ENCODE measurements at regions not wholly inside any gene's neighbourhood (a gene's known extent, or its start where the extent isn't known, plus 50 kb on each side); places are given as distances from the start of the nearest gene placed in this dataset.

- no peak overlapping the region for H3K4me2 ChIP-seq (ENCODE audit: low read length)
- no peaks in the 10 kb centered on the region for H3K36me3 ChIP-seq (ENCODE audit: control insufficient read depth, low read length)
- no peaks in the 10 kb centered on the region for H3K9me3 ChIP-seq (ENCODE audit: control insufficient read depth, insufficient read depth, low read length)
- no peaks in the 10 kb centered on the region for H3F3A ChIP-seq (ENCODE audit: control insufficient read depth, insufficient read depth)
- no peaks in the 10 kb centered on the region for H3K79me2 ChIP-seq (ENCODE audit: control insufficient read depth, low read length)
- no peak overlapping the region for H3K4me3 ChIP-seq (ENCODE audit: low read length)
- no peaks in the 10 kb centered on the region for H4K20me1 ChIP-seq (ENCODE audit: control insufficient read depth, insufficient read depth, low read depth, low read length)
- no peak overlapping the region for H3K27ac ChIP-seq (ENCODE audit: low read depth, low read length)
- TF ChIP-seq CTCF (IDR thresholded peaks at IDR 0.05; ENCODE audit: low read depth, low read length, poor library complexity, severe bottlenecking) (no peak), EZH2phosphoT487 (IDR thresholded peaks at IDR 0.05; ENCODE audit: borderline replicate concordance, low read length) (no peak)
- no peaks in the 10 kb centered on the region for H3K9me2 ChIP-seq (replicated peaks; ENCODE audit: control insufficient read depth, low read length)
- H3K4me1 ChIP-seq (ENCODE audit: control insufficient read depth, low read length) = peaks cover 21% of the 10 kb centered on the region
- no peaks in the 10 kb centered on the region for H3K27me3 ChIP-seq (ENCODE audit: control insufficient read depth, low read length)
These were observed 131.0 kb upstream of the PPP2R2D start for GRCh38 chr10:131769571-131770410.

GRCh38 chr10:131770946-131771633, 129.7 kb upstream of the PPP2R2D start:
- no peaks in the 10 kb centered on the region for H3K9me2 ChIP-seq (replicated peaks; ENCODE audit: control insufficient read depth, low read length)
- H3K36me3 ChIP-seq (ENCODE audit: control insufficient read depth, low read length) = no peaks in the 10 kb centered on the region
- no peaks in the 10 kb centered on the region for H3K79me2 ChIP-seq (ENCODE audit: control insufficient read depth, low read length)
- no peaks in the 10 kb centered on the region for H3K27me3 ChIP-seq (ENCODE audit: control insufficient read depth, low read length)
- H3K9me3 ChIP-seq (ENCODE audit: control insufficient read depth, insufficient read depth, low read length) = 0 out of 2 replicates have a peak, but pooled peaks cover under 1% of the 10 kb centered on the region
- H3K4me2 ChIP-seq (ENCODE audit: low read length) = no peak overlapping the region
- H4K20me1 ChIP-seq (ENCODE audit: control insufficient read depth, insufficient read depth, low read depth, low read length) = no peaks in the 10 kb centered on the region
- TF ChIP-seq CTCF (IDR thresholded peaks at IDR 0.05; ENCODE audit: low read depth, low read length, poor library complexity, severe bottlenecking) = no peak
- no peak for TF ChIP-seq EZH2phosphoT487 (IDR thresholded peaks at IDR 0.05; ENCODE audit: borderline replicate concordance, low read length)
- no peak overlapping the region for H3K4me3 ChIP-seq (ENCODE audit: low read length)
- H3F3A ChIP-seq (ENCODE audit: control insufficient read depth, insufficient read depth) = no peaks in the 10 kb centered on the region
- H3K27ac ChIP-seq (ENCODE audit: low read depth, low read length) = no peak overlapping the region
- H3K4me1 ChIP-seq (ENCODE audit: control insufficient read depth, low read length) = peaks cover 8% of the 10 kb centered on the region

GRCh38 chr10:131771634-131772358, 129.0 kb upstream of the PPP2R2D start:
- TF ChIP-seq EZH2phosphoT487 (IDR thresholded peaks at IDR 0.05; ENCODE audit: borderline replicate concordance, low read length) (no peak), CTCF (IDR thresholded peaks at IDR 0.05; ENCODE audit: low read depth, low read length, poor library complexity, severe bottlenecking) (no peak)
- H3K9me3 ChIP-seq (ENCODE audit: control insufficient read depth, insufficient read depth, low read length) = peaks cover 7% of the 10 kb centered on the region; the same call in 1 of the 2 replicates

More at GRCh38 chr10:131771634-131772358, 129.0 kb upstream of the PPP2R2D start:
- Histone ChIP-seq H3K27me3 (ENCODE audit: control insufficient read depth, low read length) (no peaks in the 10 kb centered on the region), H3K4me3 (ENCODE audit: low read length) (no peak overlapping the region), H3F3A (ENCODE audit: control insufficient read depth, insufficient read depth) (no peaks in the 10 kb centered on the region), H3K36me3 (ENCODE audit: control insufficient read depth, low read length) (no peaks in the 10 kb centered on the region), H4K20me1 (ENCODE audit: control insufficient read depth, insufficient read depth, low read depth, low read length) (no peaks in the 10 kb centered on the region), H3K4me2 (ENCODE audit: low read length) (no peak overlapping the region), H3K4me1 (ENCODE audit: control insufficient read depth, low read length) (peaks cover under 1% of the 10 kb centered on the region), H3K27ac (ENCODE audit: low read depth, low read length) (no peak overlapping the region), H3K9me2 (replicated peaks; ENCODE audit: control insufficient read depth, low read length) (no peaks in the 10 kb centered on the region), H3K79me2 (ENCODE audit: control insufficient read depth, low read length) (no peaks in the 10 kb centered on the region)

Measured in DOHH2 (cell line).